KBM-7 (cell line): ENCODE measurements at regions not wholly inside any gene's neighbourhood (a gene's known extent, or its start where the extent isn't known, plus 50 kb on each side); places are given as distances from the start of the nearest gene placed in this dataset.

Source experiments
- DNase-seq: peaks from one replicate; pipeline ENCODE4 v3.0.0-alpha.2; 2015
- in situ Hi-C: fragments of 300-500 bp; cut with MboI; formaldehyde crosslinking; loops from 2 replicates; pipeline ENCODE4 v1.14.3; 2020; ENCODE audit warnings: low sequenced_read_pairs, low pct_unique_long_range_greater_than_20kb, mixed read lengths

DNA sequence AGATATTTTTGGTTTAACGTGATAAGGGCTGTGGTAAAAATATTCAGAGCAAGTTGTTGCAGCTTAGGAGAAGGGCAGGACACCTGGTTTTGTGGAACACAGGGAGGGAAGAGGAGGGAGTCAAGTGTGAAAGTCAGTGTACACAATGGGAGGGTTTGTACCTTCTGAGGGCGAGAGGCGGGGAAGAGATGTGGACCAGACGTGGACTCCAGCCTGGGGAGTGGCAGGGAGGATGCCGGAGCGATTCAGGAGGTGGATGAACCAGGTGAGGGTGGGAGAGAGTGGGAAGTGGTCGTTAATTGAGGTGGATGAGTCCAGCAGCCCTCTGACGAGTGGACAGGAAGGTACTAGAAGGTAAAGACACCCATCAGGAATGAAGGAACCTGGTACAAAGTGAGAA is 52.2 kb upstream of the IRF2BP2 start:
- in situ Hi-C loops = no loop called here
- DNase-seq = no peak

DNA sequence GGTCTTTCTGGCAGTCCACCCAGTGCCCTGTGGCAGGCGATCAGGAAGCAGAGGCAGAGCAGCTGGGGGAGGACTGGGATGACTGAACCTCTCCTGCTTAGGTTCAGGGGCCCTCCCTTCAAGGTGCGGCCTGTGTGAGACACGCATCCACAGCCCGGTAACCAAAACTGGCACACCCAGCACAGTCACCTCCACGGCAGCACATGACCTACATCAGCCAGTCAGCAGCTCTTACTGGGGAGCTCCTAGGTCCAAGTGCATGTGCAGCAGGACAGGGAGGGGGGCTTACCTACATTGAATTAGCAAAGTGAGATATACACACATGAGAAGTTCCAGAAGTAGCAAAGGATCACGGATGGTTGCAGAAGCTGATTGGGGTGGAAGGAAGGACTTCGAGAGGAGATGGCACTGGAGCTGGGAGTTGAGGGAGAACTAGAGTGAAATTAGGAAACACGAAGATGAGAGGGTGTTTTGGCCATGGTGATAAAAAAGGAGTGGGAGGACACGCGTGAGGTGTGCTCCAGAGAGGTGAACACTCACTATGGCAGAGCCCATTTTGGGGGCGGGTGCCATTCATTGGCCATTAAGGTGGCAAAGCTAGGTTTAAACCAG is 51.4 kb upstream of the IRF2BP2 start:
- in situ Hi-C loops = no loop called here
- DNase-seq = no peak

DNA sequence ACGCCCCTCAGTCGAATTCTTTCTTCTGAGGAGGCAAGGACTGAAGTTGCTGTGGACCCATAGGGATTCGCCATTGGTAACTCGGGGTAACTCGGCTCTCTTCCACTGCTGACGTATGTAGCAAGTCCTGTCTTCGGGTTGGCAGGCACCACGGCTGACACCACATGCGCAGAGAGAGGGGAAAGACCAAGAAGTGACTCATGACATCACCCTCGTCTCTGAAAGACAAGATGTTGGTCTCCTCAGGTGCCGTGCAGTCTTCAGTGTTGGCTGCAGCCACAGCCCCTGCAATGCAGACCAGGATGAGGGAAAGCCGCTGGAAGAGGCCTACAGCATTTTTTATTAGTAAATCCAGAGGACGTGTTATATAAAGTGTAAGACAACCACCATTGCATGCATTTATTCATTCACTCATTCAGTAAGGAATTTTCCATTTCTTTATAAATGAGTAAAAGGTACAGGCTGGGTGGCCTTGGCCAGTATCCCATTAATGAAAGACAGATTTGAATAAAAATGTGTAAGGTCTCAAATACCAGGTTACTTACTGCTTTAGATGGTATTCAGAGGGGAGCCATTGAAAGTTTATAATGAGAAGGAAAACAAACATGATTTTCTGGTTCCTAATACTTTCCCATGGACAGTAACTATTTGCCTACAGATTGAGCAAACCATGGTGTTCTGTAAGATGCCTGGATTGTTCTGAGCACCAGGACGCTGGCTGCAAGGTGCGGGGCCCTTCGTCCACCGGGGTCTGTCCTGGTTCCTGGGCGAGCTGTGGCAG is 50.7 kb upstream of the IRF2BP2 start:
- in situ Hi-C loops = no loop called here
- no peak for DNase-seq
